Heart left ventricle (tissue), 13 donors: ENCODE measurements at regions not wholly inside any gene's neighbourhood (a gene's known extent, or its start where the extent isn't known, plus 50 kb on each side); places are given as distances from the start of the nearest gene placed in this dataset.
"Not testable (repeated sequence)": the region's sequence is repeated elsewhere in the genome, so short reads cannot be mapped to it uniquely, and the experiment has no call there.

Source experiments
- CTCF ChIP-seq, 12 donors: fragments of 200-600 bp; sonication (generic) in 4 of 12; IDR thresholded peaks; one replicate each; pipeline versions ENCODE4 v1.5.0 to v1.8.0; 2018 to 2022; ENCODE audit warnings: antibody characterized with exemption in 12 of 12, mild to moderate bottlenecking in 5 of 12
- POLR2A ChIP-seq, 2 donors: fragments of 450-650 bp; IDR thresholded peaks; one replicate each; pipeline ENCODE4 v1.6.1; 2017; ENCODE audit warnings: antibody characterized with exemption in 2 of 2, mild to moderate bottlenecking in 2 of 2, moderate library complexity in 2 of 2
- donor health status: ischemic (EF 13 %, LVEDD 7.1; RV severe dilation, severe dysfunction).
- donor health status: DM: no; HTN: yes; CAD: no.
- donor health status: DM: no; HTN: no; CAD: no.
- donor health status: ischemic (EF 25% LVEDD 6.9; RV normal size, moderate dysfunction).
- donor health status: ischemic (EF 25% LVEDD 5.7; RV mildly dilated, moderate dysfunction).
- donor health status: ischemic (EF 35%, LVEDD 5.7; RV mildly dilated, moderate dysfunction).
- donor health status: nonischemic (EF 11% LVEDD 7.7; RV severe dilation, severe dysfunction).
- donor health status: DM: yes; HTN: yes; CAD: no.
- donor health status: PGD.
- donor health status: ischemic (EF 29% LVEDD 5.4; RV normal size, mild dysfunction).
- donor health status: nonischemic (EF 23%, LVEDD 6.1; RV moderate dilation, normal function).

GRCh38 chr7:142627223-142627622 is 122.0 kb upstream of the PRSS1 start:
- not testable (repeated sequence) for TF ChIP-seq POLR2A, CTCF (IDR thresholded peaks at IDR 0.05)
